ENCODE measurements at regions not wholly inside any gene's neighbourhood (a gene's known extent, or its start where the extent isn't known, plus 50 kb on each side); places are given as distances from the start of the nearest gene placed in this dataset.

DNA sequence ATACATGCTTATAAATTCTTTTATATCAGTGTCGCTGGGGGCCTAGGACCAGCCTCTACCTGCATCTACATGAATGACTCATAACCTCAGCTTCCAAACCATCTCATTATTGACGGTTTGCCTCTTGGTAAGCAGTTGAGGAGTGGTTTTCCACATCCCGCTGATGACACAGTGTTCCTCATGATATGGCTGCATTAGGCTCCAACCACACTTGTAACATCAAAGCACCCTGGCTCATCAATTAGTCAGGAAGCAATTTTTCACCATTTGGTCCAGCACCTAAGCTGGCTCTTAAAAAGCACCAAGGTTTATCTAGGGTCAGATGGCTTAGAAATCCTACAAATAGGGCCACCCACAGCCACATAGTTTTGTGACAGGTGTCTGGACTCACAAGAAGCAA is 402.4 kb downstream of the ARHGEF28 start:
- no peak for DNase-seq (ENCODE audit: low read depth)

DNA sequence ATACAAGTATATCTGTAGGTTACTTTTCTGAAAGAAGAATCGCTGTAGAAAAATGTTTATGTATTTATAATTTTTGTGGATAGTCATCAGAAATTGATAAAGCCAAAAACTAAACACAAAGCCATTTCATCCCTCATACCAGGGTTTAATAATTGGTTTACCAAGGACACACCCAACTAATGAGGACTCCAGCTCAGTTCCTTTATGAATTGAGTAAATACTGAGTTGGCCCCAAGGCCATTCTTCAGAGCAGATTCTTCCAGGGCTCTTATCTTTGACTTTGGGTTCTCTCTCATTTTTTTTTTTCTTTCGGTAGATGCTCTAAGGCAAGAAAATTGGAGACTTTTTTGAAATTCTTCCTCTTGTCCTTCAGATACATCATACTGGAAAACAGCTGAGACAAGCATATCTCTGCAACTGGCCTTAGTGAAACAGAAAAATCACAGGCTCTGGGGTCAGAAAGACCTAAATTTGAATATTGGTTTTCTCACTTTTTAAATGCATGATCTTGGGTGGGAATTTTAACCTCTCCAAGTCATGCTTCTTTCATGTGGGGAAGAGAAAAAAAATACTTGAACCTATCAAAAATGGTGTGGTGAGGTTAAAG is 401.8 kb downstream of the ARHGEF28 start:
- DNase-seq (ENCODE audit: low read depth), result no peak

DNA sequence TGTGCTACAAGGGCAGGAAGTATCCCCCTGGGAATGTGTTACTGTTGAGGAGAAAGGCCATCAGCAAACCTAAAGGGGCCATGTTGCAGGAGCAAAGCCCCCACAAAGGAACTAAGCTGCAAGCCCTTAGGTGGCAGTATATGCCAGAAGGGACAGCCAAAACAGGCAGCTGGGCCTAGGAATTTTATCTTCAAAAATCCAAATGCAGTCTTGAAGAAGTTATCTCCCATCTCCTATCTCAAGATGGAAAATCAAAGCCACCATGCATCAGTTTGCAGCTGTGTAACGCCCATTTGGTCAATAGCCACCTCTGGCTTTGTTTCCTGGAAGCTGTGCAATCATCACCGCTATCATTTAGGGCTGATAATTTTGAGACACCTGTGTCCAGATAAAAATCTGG is 400.3 kb downstream of the ARHGEF28 start:
- no peak for DNase-seq (ENCODE audit: low read depth)

DNA sequence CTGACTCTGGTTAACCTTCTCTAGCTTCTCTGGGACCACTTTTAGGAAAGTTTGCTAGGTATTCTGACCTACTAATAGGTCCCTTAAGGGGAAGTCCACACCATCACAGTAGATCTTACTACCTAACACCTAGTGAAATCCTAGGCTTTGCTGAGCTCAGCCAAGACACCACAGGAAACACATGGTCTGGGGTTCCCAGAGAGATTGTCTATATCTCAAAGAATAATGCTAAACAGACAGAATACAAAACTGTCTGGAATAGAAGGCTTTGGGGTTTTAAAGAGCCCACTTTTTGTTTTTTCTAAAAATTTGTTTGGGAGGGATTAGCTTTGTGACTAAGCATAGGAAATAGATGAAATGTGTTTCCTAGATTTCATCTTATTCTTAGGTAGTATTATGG is 395.1 kb downstream of the ARHGEF28 start:
- DNase-seq (ENCODE audit: low read depth), result no peak

DNA sequence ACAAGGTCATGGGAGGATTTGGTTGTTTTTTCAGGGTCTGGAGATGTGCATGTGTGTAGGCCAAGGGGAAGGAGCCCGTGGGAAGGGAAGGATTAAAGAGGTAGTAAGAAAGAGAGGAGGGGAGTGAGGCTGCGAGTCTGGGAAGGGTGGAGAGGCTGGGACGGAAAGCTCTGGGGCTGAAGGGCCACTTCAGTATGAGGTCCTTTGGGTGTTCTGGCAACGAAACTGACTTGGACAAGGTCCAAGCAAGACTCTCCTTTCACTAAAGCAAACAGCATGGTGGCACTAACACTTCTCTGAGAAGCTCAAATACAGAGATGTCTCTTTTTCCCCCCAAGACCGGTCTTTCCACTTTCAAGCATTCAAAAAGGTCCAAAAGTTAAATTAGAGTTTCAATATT is 394.5 kb downstream of the ARHGEF28 start:
- no peak for DNase-seq (ENCODE audit: low read depth)

DNA sequence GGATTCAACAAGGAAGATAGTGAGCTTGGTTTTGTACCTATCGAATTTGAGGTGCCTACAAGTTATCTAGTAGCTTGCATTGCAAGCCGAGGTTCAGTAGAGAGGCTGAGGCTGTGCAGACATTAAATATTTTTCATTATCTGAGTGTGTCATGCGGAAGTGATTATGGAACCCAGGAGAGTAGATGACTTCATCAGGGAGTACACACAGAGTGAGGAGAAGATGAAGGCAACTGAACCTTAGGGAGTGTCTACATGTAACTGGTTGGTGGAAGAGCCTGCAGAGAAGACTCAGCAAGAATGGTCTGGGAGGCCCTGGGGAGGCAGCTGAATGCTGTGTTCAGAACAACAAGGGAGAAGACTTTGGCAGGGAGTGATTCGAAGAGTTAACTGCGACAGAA is 393.9 kb downstream of the ARHGEF28 start:
- DNase-seq (ENCODE audit: low read depth), result no peak

DNA sequence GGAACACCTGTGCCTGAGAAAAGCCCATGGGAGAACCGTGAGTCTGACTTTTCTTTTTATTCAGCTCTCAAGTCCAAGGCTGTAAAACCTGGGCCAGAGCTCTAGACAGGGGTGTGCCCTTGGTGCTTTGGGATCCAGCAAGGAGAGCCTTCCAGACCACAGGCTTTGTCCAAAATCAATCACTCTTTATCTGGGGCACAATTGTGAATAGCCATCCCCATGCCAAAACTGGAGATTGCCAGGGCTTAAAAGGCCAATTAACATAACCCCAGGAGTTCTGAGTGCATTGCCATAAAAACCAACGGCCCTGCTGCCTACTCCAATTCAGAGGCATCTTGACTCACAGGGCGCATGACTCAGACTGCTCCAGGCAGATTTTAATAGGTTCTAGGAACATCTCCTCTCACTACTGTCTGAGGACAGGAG is 391.8 kb downstream of the ARHGEF28 start:
- DNase-seq (ENCODE audit: low read depth), result no peak

DNA sequence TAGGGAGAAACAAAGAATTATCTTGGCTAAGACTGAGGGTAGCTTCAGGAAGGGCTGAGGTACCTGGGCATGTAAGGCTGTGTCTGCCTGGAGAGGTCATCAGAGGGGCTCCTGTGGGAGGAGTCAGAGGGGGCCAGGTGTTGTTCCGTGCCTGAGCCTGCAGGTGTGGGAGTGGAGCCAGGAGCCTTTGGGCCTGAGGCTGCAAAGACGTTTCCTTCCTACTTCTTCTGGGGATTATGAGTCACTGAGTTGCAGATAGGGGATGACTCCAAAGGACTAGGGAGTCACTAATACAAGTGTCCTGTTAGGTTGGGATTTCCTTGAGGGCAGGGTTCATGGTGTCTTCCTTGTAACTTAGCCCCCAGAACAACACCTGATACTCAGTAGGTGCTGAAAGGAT is 391.1 kb downstream of the ARHGEF28 start:
- DNase-seq (ENCODE audit: low read depth), result no peak

DNA sequence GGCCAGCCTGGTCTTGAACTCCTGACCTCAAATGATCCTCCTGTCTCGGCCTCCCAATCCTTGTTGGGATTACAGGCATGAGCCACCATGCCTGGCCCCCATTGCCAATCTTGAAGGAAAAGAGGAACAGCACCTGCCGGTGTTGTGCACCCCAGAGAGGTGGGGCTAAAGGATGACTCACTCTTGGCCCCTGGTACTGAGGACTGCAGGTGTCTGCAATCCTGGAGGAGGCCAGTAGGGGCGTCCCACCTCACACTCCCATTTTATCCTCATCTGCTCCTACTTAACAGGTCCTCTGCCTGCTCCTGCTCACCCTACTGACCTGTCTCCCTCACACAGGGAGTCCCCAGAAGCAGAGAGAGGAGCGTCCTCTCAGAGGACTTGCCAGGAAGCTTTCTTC is 390.4 kb downstream of the ARHGEF28 start:
- no peak for DNase-seq (ENCODE audit: low read depth)

DNA sequence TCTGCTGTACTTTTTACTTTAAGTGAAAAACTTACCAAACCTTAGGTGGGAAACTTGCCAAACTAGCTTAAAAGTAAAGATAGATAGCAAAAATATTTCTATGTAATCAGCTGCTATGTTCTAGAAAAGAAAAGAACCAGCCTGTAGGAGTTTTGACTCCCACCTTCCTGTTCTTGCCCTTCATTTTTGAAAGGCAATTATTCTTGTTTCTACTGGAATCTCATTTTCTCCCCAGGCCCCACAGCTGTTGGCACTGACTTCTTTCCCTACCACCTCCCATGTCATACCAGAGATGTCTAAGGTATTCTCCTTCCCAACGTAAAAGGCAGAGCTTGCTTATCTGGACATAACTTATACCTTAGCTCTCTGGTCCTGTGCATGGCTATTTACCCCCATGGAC is 389.7 kb downstream of the ARHGEF28 start:
- DNase-seq (ENCODE audit: low read depth), result no peak

DNA sequence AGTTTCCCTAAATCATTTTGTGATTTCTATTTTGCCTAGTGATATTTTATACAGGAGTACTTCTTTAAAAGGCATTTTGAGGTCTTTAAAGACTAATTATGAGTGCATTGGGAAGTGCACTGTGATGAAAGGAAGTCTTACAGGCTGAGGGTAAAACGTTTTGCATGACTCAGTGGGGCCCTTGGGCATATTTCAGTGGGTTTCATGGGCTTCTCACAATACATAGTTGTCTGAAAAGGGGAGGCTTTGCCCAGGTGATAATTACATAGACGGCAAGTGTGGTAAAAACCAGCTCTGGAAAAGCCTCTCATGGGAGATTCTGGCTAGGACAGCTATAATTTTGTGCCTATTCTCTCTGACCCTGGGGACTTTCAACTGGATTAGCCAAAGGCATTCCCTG is 387.2 kb downstream of the ARHGEF28 start:
- DNase-seq (ENCODE audit: low read depth), result no peak

DNA sequence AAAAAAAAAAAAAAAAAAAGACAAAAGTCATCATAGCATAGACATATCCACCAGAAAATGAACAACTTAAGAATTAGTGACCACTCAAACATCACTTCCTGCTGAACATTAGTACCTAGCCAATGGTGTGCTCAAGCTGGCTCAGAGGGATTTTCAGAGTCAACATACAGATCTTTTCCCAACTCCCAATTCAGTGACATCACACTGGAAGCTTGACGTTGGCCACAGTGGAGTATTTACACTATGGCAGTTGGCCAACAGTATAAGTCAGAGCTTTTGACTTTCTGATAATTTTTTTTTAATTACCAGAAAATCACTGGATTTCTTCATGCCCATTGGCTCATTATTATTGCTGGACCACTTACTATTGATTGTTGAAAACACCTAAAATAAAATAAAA is 383.5 kb downstream of the ARHGEF28 start:
- no peak for DNase-seq (ENCODE audit: low read depth)

DNA sequence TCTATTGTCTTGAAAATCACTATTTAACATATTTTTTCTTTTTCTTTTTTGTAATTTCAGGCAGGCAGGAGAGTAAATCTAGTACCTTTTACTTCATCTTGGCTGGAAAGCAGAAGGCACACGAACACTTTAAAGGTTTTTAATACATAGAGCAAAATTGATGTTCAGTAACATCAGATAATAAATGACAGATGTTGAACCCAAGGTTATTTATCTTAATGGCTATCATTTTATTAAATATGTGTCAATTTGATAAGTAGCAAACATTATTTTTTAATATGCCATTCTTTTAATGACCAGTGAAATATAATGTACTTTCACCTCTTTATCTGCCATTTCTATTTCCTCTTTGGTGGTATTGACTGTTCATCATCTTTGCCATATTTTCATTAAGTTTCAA is 381.2 kb downstream of the ARHGEF28 start:
- DNase-seq (ENCODE audit: low read depth), result no peak

DNA sequence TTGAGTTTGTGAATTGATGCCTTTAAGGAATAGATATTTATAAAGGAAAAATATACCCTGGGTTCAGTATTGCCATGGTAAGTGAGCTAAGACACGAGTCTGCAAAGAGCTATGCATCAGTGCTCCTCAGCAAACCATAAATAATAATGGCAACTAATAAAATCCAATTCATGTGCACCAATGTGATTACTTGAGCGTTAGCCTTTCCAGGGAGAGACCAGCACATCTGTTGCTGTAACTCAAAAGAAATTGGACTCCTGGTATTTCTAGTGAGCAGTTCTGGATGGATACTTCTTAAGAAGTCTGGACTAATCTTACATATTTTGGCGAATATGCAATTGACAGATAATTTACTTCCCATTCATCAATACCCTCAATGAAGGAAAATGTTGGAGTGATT is 373.3 kb downstream of the ARHGEF28 start:
- DNase-seq (ENCODE audit: low read depth), result no peak

DNA sequence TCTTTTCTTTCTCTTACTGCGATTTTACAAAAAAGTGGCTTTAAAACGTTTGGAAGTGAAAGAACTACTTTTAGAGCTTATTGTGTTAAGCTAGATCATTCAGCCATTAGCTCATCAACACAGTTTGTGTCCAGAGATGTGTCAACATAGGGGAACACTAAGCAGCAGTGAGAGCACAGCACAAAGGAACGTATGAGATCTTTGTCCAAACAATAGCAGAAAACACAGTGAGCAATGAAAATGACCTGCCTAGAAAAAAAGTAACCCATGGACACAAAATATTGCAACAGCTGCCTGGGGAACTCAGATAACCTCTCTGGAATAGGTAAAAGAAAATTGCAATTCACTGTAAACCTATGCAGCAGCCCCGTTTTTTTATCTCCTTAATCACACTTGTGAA is 372.5 kb downstream of the ARHGEF28 start:
- DNase-seq (ENCODE audit: low read depth), result no peak

DNA sequence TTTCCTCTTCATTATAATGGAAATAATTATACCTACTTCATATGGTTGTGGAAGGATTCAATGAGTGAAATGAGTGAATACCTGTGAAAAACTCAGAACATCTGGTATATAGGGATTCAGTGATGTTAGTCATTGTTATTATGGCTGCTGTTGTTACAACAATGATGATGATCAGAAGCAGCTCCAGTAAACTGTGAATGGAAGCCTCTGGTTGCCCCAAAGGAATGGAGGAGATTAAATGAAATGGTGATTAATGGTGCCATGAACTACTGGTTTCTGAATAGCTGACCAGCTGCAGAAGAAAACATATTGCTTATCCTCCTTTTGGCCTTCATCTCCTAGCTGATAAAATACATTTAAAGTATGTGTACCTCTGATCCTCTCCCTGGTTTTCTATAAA is 372.0 kb downstream of the ARHGEF28 start:
- no peak for DNase-seq (ENCODE audit: low read depth)

DNA sequence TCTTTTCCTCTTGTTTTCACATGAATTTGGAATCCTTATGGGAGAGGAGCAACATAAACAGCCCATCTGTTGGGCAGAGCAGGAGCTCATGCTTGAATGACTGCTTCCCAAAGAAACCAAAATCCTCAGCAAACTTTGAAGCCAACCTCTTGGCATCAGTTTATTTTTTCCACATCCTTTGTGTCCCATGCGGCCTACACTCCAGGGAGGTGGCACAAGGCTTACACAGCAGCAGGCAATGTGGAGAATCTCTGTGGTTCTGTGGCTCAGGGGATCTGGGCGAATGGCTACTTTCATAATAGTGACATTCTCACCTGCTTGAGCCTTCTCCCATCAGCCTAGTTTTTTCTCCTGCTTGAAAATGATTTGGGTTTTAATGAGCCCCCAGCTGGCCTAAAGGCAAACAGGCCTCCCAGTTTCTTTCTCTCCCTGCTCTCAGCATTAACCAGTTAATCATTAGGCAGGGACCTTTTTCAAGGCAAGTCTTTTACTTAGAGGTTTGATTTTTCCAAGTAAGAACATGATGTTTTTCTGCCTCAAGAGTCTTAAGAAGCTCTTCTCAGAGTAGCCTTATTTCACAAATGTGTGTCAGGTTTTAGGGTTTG is 370.3 kb downstream of the ARHGEF28 start:
- DNase-seq (ENCODE audit: low read depth), result no peak

DNA sequence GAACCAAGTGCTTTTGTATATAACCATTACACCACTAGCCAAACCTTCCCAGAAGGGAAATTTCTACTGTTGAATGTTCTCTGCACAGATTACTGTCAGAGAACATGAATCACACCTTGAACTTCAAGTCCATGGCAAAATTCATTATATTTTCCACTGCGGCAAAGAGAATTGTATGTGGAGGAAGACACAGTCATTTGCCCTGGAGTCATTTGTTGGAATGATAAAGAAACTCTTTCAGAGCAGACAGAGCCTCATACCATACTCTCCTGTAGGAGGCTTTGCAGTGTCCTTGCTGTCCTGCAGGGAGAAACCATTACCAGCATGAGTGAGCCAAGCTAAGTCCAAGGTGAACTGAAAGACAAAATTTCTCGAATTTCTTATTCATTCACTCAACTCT is 369.0 kb downstream of the ARHGEF28 start:
- DNase-seq (ENCODE audit: low read depth), result no peak
